G401.6 (cell line): ENCODE measurements at regions not wholly inside any gene's neighbourhood (a gene's known extent, or its start where the extent isn't known, plus 50 kb on each side); places are given as distances from the start of the nearest gene placed in this dataset.

Experiments used
- FAIRE-seq: peaks from 2 replicates; lab custom pipeline; 2012; peaks lifted over from hg19 to GRCh38; lab: Jason Lieb, UNC

DNA sequence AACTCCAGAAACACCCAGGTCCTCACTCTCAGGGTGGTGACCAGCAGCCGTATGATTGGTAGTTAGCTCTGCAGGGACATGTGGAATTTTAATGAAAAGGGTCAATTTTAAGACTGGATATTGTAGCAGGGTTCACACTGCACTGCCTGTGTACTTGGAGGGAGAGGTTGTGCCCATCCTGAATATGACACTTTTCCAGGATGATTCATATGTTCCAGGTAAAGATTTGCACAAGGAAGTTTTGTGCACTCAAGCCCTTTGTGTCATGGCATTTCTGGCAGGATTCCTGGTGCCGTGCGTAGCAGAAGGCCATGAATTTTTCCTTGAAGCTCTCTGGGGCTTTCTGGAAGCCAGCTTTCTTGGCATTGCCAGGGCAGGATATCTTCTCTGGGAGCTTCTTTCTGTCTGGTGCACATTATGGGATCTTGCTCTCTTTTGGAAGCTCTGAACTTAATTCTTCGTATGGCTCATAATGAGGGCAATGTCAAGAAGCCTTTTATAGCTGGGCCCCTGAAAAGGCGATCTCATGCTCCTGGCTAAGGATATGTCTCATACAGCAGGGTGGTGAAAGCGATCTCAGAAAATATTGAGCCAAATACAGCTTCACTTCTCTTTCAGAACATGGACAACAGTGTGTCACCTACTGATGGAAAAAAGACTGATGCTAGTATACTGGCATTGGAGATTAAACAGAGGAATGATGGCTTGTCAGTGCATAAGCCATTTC lies 1133.9 kb downstream of the AACS start:
- no peak for FAIRE-seq

DNA sequence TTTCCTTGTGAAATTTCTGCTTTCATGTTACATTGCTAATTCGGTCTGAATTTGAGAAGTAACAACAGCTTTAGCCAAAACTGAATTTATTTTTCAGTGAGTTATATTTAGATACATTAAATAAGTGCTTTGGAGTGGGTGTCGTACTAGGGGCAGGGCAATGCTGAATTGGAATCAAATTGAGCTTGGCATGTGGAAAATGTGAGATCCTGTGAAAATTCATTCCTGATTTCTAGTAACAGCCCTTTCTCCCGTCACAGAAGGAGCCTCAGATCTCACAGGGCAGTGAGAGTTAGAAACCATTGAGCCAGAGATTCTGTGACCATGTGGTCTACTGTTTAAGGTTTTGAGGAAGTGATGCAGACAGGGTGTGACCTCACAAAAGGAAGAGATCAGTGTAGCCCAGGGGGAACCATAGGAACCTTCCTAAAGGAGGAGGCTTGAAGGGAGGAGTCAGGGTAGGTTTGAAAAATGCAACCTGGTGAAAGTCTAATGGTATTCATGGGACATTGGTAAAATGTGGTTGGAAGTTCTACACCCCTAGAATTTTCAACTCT lies 1136.8 kb downstream of the AACS start:
- no peak for FAIRE-seq

DNA sequence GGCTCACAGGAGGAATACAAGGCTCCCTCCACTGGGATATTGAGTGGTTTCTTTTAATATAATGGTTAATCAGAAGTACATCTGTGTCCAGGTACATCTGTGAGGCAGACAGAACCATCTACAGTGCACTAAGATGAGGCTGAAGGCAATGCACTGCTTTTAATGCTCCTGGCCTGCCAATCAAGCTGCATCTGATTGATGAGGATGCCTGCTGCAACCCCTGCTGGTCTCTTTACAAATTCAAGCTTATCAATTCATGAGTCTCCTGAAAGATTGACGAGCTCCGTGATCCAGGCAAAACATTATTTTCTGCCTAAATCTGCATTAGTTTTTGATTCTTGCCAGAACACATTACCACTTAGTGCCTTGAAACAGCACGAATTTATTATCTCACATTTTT lies 1139.1 kb downstream of the AACS start:
- FAIRE-seq, result no peak

DNA sequence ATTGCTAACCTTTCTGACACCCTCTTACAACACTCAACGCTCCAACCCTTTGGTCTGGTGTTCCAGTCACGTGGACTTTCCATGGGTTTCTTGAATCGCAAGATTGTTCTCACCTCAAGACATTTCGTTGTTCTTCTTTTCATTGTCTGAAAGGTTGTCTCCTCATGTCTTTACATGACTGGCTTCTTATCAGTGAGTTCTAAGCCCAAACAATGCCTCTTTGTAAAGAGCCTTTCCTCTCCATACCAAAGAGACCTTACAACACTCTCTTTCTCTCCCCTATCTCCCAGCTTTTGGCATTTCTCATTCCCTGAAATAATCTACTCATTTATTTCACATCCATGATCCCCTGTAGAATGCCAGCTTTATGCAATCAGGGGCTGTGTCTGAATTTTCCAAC lies 1144.8 kb downstream of the AACS start:
- FAIRE-seq, result no peak

DNA sequence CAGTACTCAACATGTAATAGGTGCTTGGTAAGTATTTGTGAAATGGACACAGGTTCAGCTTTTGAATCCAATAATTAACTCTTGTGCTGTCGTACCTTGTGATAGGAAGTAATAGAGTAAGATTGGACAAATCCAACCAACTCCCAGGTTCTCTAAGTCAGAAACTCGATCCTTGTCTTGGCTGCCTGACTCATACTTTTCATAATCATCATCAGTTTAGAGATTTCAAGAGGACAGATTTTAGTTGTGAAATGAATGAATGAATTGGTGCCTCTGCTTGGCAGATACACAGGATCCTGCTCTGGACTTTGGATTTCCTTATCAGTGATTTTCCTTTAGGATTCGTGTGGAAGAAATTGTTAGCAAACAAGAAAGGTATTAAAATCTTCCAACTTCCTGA lies 1145.2 kb downstream of the AACS start:
- no peak for FAIRE-seq

DNA sequence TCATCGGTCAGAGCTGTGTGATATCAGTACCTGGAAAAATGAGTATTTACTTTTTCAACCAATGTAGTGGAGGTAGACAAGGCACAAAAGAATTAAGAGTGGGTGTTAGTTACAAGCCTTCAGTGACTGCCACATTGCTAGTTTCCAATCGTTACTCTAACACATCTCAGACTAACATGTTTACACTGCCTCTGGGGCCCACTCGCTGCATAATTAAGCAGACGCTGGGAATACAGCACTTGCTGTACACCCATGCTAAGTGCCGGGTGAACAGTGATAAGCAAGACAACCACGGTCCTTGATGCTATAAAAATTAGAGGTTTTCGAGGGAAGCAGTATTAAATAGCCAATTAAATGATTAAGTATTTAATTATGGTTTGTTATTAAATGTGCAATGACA lies 1147.6 kb downstream of the AACS start:
- FAIRE-seq, result no peak

DNA sequence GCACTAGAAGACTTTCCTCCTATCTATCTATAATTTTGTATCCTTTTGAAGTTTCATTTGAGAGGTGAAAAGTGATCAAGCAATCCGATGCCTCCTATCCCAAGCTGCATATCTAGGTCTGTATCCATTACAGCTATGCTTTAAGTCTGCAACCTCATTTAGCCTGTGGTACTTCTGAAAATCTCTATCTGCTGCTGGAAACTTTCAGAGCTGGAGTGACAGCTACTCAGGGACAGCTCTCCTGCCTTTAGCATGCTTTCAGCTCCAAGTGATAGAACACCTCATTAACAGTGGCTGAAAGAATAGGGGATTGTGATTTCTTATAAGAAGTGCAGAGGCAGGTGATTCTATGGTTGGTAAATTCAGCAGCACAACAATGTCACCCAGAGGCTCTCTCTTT lies 1153.5 kb downstream of the AACS start:
- no peak for FAIRE-seq

DNA sequence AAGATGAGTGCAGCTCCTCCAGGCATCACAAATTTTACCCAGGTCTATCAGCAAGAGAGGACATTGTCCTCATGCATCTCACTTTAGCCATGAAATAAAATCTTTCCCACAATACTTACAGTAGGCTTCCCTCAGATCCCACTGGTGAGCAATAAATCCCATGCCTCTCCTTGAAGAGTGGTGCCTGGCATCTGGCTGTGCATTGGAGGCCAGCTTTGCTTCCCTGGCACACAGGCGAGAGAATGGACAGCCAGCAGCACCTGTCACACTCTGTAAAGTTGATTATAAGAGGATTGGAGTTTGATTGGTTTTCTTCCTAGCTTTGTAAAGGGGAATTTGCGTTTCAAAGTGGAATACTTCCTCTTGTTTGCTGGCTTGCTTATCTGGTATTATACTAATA lies 1153.9 kb downstream of the AACS start:
- no peak for FAIRE-seq

DNA sequence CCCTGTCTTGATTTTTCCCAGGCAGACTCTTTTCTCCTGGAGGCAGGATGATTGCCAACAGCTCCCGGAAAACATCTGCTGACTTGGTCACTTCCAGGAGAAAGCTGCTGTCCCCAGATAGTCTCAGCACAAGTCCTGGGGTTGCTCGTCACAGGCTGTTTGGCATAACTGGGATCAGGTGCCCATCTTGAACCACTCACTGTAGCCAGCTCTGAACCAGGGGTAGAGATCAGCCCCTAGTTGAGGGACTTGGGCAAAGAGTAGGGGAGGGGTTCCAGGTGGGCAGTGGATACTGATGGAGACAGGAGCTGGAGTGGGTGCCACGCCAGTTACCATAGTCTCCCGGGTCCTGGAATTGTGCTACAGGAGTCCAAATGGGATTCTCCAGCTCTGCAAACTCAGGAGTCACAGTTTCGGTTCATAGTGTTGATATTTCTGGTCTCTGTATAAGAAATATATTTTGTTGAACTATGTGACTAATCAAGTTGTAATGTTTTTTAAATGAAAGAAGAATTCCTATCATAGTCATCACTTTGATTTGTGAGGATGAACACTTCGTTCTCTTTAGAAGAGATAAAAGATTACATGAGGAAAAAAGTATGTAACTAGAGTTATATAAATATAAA lies 1154.5 kb downstream of the AACS start:
- no peak for FAIRE-seq

DNA sequence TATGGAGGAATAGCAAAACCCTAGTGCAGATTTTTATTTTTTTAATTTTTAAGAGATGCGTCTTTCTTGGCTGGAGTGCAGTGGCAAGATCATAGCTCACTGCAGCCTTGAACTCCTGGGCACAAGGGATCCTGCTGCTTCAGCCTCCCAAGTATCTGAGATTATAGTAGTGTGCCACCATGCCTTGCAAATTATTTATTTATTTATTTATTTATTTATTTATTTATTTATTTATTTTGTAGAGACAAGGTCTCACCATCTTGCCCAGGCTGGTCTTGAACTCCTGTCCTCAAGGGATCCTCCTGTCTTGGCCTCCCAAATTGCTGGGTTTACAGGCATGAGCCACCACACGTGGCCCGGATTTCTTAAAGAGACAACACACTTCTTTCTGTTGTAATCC lies 1158.8 kb downstream of the AACS start:
- no peak for FAIRE-seq

DNA sequence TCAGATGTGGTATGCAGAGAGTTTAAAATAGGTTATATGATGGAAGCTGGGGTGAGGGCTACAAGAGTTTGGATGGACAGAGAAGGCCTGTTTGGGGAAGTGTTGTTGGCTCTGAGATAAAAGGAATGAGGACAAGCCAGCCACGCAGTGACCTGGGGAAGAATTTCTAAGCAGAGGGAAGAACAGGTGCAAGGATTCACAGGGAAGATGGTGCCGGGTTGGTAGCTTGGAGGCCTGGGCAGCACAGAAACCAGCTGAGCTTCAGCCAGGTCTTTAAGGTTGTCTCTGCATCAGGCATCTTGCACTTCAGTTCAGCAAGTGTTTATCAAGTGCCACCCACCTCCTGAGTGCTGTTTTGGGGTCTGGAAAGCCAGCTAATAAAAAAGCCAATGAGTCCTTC lies 1163.7 kb downstream of the AACS start:
- FAIRE-seq, result no peak

DNA sequence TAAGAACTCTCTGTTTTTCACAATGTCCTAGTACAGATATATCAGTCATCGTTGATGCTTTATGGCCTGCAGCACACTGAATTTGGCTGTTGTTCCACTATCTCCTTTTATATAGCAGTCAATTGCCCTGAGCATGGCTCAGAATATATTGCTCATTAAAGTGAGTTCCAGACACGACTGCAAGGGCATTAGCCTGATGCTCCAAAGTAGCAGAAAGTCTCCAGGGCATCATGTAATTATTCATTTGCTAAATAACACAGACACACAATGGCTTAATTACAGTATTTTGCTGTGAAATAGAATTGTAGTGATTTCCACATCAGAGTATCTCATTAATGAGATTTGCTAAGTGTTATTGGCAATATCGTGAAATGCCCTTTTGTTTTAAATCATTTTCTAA lies 1167.5 kb downstream of the AACS start:
- no peak for FAIRE-seq

DNA sequence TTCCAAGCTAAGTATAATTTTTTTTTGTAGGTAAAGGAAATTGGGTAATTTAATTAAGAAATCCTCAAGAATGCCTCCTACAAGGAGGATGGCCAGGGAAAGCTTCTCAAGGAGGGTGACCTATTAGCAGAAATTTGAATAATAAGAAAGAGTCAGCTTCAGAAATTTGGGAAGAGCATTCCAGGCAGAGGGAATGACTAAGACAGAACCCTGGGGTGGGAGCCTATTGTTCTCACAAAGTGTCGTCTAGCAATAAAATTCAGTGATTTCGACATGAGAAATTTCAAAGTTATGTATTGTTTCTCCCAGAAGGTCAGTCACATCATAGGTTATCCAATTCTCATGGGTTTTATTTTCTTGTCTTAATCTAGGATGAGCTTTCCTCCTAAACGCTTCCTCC lies 1168.4 kb downstream of the AACS start:
- no peak for FAIRE-seq

DNA sequence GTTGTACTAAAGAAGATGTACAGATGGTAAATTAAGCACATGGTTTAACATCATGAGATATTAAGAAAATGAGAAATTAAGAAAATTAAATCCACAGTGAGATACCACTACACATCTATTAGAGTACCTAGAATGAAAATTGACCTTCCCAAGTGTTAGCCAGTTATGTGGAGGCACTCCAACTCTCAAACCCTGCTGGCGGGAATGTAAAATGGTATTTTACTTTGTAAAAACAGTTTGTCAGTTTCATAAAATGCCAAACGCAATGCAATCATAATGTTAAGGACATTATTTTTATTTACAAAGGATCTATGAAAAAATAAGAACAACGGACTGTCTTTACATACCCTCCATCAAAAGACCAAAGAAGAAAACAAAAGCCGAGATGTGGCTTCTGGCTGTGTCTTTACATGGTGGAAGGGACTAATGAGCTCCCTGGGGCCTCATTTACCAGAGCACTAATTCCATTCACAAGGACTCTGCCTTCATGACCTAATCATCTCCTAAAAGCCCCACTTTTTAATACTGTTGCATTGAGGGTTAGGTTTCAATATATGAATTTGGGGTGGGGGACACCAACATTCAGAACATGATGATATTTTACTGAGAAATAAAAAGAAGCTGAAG lies 1178.7 kb downstream of the AACS start:
- FAIRE-seq, result no peak

DNA sequence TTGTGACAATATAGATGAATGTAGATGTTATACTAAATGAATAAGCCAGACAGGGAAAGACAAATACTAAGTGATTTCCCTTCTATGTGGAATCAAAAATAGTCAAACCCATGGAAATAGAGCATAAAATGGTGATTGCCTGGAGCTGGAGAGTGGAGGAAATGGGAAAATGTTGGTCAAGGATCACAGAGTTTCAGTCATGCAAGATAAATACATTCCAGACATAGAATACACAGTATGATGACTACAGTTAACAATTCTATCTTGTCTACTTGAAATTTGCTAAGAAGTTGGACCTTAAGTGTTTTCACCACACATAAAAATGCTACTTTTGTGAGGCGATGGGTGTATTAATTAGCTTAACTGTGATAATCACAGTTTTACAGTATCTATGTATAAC lies 1182.7 kb downstream of the AACS start:
- FAIRE-seq, result no peak

DNA sequence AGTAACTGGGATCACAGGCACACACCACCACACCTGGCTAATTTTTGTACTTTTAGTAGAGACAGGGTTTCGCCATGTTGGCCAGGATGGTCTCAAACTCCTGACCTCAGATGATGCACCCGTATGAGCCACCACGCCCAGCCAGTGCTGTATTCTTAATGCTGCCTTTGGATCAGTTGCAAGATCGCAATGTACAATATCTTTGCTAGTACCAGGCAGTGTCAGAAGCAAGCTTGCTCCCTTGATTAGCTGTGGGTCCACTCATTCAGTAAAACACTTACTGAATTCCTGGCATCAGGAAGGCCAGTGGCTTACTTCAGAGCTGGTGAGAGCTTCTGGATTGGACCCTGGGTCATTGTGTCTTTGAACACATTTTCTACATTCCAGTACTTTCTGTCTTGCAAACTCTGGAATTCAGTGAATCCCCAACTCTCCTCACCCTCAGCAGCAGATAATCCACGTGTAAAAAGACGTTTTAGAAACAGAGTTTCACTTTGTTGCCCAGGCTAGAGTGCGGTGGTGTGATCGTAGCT lies 1183.7 kb downstream of the AACS start:
- no peak for FAIRE-seq

DNA sequence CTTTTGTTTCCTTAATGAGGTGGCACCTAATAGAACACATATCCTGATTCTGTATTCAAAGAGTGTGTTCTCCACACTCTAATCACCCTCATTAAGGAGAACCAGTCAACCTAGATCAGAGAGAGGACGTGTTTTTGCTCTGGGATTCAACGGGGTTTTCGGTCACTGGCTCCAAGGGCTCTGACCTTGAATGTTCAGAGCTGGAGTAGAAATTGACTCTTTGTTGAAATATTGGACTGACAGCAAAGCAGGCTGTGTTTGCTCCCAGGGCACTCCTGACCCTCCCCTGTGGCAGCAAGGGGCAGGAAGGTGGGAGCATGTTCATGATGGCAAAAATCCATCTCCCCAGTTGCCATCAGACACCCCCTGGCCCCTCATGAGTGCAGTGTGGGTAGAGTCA lies 1193.0 kb downstream of the AACS start:
- no peak for FAIRE-seq

DNA sequence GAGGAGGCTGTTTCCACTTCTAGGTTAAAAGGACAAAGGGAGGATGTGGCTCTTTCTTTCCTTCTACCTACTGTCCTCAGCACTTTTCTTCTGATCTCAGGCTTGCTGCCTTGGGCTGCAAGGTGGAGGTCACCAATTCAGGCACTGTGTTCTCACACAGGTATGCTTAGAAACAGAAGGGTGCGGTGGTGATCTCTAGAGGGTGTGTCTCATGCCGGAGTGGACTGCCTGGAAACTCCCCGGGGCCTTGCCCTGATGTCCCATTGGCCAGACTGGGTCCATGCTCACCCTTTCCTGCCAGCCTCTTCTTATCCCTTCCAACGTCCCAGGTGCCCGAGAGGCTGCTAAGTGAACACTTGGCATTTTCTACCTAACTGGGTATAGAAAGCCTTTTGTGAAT lies 1197.6 kb downstream of the AACS start:
- no peak for FAIRE-seq

DNA sequence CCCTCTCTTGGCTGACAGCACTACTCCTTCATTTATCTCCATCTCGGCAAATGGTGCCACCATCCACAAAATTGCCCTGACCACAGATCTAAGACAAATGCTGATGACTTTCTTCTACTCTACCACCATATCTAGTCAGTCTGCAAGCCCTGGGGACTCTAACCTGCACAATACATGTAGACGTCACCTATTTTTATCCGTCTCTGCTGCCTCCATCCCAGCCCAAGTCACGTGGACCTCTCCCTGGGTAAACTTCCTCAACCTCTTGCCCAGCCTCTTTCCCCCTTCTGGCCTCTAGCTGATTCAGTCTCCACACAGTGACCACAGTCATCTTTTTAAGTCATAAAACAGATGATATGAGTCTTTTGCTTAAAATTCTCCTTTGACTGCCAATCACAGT lies 1203.0 kb downstream of the AACS start:
- FAIRE-seq, result no peak

DNA sequence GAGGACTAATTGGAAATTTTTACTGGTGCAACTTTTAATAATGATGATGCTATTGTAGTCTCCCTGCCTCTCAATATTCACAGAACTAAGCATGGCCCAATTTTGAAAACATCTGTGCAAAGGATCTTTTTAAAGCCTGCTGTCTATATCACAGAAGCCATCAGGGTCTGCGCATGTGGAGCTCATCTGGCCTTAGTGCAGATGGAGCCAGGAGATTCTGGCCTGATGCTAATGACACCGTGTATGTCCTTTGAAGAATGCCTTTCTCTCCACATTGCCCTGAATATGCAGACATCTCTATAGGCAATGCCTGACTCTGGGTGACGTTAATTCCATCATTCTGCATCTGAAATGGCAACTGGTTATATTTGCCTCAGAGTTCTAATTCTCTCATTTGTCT lies 1205.9 kb downstream of the AACS start:
- no peak for FAIRE-seq

DNA sequence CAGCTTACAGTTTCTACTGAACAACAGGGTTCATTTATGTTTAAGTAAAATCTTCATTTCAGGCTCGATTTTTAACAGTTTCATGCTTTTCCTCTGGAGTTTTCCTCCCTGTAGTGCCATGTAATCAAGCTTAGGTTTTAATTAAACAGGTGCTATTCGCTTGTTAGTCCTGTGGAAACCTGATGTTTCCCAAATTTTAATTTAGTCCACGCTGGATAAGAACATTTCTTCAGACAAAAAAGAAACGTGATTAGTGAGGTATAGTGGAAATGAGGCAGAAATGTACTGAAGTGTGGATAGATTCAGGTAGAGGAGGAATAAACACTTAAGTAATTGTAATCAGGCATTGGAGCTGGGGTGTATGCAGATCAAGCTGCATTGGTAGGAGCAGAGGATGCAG lies 1217.5 kb downstream of the AACS start:
- FAIRE-seq, result no peak

DNA sequence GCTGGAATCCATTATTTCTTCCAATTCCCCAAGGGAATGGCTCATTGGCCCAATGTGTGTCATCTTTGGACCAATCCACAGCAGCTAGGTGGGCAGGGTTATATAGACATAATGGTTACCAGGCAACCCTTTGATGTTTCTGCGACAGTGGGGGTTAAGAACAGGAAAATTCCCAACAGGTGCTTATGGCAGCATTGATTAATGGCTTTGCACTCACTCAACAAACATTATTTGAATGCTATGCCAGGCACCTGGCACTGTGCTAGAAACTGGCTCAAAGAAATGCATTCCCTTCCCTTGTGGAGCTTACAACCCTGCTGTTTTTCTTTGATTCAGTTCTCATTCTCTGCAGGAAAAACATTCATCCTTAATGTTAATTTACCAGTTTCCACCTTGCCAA lies 1221.0 kb downstream of the AACS start:
- no peak for FAIRE-seq

DNA sequence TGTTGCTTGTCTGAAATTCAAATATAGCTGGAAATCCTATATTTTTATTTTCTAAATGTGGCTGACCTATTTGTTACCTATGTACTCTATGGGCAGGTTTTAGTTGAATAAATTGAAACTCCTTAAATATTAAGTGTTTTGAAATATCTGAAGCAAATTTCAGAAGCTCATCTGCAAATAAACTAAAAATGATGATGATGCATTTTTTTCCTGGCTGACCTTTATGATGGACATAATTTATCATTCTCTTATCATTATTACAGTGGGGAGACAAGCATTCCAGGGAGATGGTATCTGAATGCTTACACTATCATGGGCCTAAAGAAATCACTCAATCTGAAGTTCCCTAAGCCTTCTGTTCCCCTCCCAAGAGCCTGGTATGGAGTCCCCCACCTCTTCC lies 1225.2 kb downstream of the AACS start:
- FAIRE-seq, result no peak
